ENCODE measurements at regions not wholly inside any gene's neighbourhood (a gene's known extent, or its start where the extent isn't known, plus 50 kb on each side); places are given as distances from the start of the nearest gene placed in this dataset.

DNA sequence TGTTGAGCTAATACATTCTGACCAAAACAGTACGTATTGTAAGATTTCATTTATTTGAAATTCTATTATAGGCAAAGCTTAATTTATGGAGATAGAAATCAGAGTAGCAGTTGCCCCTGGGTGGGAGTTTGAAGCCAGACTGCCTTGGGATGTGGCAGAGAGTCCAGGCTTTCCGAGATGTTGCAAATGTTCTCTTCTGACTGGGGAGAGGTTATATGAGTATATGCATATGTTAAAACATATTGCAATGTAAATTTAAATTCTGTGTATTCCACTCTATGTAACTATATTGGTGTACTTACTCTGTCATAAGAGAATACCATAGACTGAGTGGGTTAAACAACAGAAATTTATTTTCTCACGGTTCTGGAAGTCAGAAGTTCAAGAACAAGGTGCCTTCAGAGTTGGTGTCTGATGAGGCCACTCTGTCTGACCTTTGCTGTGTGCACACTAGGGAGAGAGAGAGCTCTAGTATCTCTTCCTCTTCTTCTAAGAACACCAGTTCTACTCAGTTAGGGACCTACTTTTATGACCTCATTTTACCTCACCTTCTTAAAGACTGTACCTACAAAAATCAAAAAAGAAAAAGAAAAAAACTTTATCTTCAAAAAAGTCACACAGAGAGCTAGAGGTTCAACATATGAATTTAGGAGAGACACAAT lies 299.3 kb upstream of the HS3ST1 start:
- CTCF ChIA-PET = no interaction called here
- H3K27ac Mint-ChIP-seq = no peak overlapping the region
- peaks cover 9% of the 10 kb centered on the region for H3K9me3 Mint-ChIP-seq
- TF ChIP-seq EMX1 (CRISPR knock-in tag; IDR thresholded peaks at IDR 0.05) (no peak), CTCF (IDR thresholded peaks at IDR 0.05) (no peak), ZNF396 (CRISPR knock-in tag; IDR thresholded peaks at IDR 0.05; ENCODE audit: borderline replicate concordance) (no peak), SOX15 (CRISPR knock-in tag; IDR thresholded peaks at IDR 0.05) (no peak), GABPB1 (CRISPR knock-in tag; IDR thresholded peaks at IDR 0.05) (no peak)
- TF ChIP-seq, protein P1, sequence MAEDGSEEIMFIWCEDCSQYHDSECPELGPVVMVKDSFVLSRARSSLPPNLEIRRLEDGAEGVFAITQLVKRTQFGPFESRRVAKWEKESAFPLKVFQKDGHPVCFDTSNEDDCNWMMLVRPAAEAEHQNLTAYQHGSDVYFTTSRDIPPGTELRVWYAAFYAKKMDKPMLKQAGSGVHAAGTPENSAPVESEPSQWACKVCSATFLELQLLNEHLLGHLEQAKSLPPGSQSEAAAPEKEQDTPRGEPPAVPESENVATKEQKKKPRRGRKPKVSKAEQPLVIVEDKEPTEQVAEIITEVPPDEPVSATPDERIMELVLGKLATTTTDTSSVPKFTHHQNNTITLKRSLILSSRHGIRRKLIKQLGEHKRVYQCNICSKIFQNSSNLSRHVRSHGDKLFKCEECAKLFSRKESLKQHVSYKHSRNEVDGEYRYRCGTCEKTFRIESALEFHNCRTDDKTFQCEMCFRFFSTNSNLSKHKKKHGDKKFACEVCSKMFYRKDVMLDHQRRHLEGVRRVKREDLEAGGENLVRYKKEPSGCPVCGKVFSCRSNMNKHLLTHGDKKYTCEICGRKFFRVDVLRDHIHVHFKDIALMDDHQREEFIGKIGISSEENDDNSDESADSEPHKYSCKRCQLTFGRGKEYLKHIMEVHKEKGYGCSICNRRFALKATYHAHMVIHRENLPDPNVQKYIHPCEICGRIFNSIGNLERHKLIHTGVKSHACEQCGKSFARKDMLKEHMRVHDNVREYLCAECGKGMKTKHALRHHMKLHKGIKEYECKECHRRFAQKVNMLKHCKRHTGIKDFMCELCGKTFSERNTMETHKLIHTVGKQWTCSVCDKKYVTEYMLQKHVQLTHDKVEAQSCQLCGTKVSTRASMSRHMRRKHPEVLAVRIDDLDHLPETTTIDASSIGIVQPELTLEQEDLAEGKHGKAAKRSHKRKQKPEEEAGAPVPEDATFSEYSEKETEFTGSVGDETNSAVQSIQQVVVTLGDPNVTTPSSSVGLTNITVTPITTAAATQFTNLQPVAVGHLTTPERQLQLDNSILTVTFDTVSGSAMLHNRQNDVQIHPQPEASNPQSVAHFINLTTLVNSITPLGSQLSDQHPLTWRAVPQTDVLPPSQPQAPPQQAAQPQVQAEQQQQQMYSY (CRISPR knock-in tag; IDR thresholded peaks at IDR 0.05) = no peak
- TF ChIP-seq, protein P2, sequence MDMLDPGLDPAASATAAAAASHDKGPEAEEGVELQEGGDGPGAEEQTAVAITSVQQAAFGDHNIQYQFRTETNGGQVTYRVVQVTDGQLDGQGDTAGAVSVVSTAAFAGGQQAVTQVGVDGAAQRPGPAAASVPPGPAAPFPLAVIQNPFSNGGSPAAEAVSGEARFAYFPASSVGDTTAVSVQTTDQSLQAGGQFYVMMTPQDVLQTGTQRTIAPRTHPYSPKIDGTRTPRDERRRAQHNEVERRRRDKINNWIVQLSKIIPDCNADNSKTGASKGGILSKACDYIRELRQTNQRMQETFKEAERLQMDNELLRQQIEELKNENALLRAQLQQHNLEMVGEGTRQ (CRISPR knock-in tag; IDR thresholded peaks at IDR 0.05) = no peak
- TF ChIP-seq, protein P3, sequence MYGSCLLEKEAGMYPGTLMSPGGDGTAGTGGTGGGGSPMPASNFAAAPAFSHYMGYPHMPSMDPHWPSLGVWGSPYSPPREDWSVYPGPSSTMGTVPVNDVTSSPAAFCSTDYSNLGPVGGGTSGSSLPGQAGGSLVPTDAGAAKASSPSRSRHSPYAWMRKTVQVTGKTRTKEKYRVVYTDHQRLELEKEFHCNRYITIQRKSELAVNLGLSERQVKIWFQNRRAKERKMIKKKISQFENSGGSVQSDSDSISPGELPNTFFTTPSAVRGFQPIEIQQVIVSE (CRISPR knock-in tag; IDR thresholded peaks at IDR 0.05; ENCODE audit: borderline replicate concordance) = no peak
- no peaks in the 10 kb centered on the region for H3K4me1 Mint-ChIP-seq
- no peak for DNase-seq (ENCODE audit: low spot score)
- H3K36me3 Mint-ChIP-seq = 0 out of 2 replicates have a peak, but pooled peaks cover 4% of the 10 kb centered on the region
- H3K27me3 Mint-ChIP-seq (ENCODE audit: low read depth) = no peaks in the 10 kb centered on the region
- POLR2A ChIA-PET = no interaction called here
- H3K4me3 Mint-ChIP-seq = no peak overlapping the region
- ATAC-seq = no peak

DNA sequence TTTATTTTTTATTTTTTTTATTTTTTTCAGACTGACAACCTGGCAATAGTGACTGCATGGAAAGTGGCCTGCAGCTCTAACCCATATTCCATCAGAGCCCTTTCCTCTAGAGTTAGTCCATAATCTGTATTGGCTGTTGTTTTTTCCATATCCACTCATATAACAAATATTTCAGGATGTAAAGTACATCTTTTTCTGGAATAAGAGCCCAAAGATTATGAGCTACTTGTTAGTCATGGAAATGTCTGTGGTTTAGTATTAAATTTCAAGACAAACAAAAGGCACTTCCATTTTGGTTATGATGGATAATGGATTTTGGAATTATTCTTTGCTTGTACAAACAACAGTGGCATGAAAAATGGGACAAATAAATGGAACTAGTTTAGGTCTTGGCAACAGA lies 296.0 kb upstream of the HS3ST1 start:
- Mint-ChIP-seq H3K36me3 (0 out of 2 replicates have a peak, but pooled peaks cover 4% of the 10 kb centered on the region), H3K27ac (no peak overlapping the region)
- no peak for ATAC-seq
- no peak for TF ChIP-seq GTF2I (CRISPR knock-in tag; conservative IDR thresholded peaks at IDR 0.05)
- TF ChIP-seq IRF1 (CRISPR knock-in tag; IDR thresholded peaks at IDR 0.05) = no peak
- no peak for TF ChIP-seq ZNF219 (CRISPR knock-in tag; IDR thresholded peaks at IDR 0.05; ENCODE audit: borderline replicate concordance)
- TF ChIP-seq ZBTB21 (CRISPR knock-in tag; IDR thresholded peaks at IDR 0.05; ENCODE audit: borderline replicate concordance) = no peak
- no peak for TF ChIP-seq SMAD4 (CRISPR knock-in tag; IDR thresholded peaks at IDR 0.05)
- TF ChIP-seq, protein P4, sequence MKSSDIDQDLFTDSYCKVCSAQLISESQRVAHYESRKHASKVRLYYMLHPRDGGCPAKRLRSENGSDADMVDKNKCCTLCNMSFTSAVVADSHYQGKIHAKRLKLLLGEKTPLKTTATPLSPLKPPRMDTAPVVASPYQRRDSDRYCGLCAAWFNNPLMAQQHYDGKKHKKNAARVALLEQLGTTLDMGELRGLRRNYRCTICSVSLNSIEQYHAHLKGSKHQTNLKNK (CRISPR knock-in tag; IDR thresholded peaks at IDR 0.05) = no peak
- TF ChIP-seq ZNF317 (CRISPR knock-in tag; IDR thresholded peaks at IDR 0.05; ENCODE audit: borderline replicate concordance, low read depth) = no peak
- no peak for TF ChIP-seq IRF2 (CRISPR knock-in tag; IDR thresholded peaks at IDR 0.05; ENCODE audit: borderline replicate concordance, low read depth)
- no peak for TF ChIP-seq OVOL2 (CRISPR knock-in tag; IDR thresholded peaks at IDR 0.05; ENCODE audit: borderline replicate concordance)
- TF ChIP-seq ATF6 (CRISPR knock-in tag; IDR thresholded peaks at IDR 0.05) = no peak
- TF ChIP-seq ZNF138 (CRISPR knock-in tag; conservative IDR thresholded peaks at IDR 0.05) = no peak
- no peak for TF ChIP-seq TCF7 (CRISPR knock-in tag; IDR thresholded peaks at IDR 0.05; ENCODE audit: low read depth)
- TF ChIP-seq, protein P5, sequence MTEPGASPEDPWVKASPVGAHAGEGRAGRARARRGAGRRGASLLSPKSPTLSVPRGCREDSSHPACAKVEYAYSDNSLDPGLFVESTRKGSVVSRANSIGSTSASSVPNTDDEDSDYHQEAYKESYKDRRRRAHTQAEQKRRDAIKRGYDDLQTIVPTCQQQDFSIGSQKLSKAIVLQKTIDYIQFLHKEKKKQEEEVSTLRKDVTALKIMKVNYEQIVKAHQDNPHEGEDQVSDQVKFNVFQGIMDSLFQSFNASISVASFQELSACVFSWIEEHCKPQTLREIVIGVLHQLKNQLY (CRISPR knock-in tag; IDR thresholded peaks at IDR 0.05) = no peak
- TF ChIP-seq HMGA2 (CRISPR knock-in tag; IDR thresholded peaks at IDR 0.05) = no peak

More for the DNA sequence above, 296.0 kb upstream of the HS3ST1 start:
- no peak overlapping the region for H3K4me3 Mint-ChIP-seq
- no peaks in the 10 kb centered on the region for H3K27me3 Mint-ChIP-seq (ENCODE audit: low read depth)
- no peak for DNase-seq (ENCODE audit: low spot score)
- H3K9me3 Mint-ChIP-seq = peaks cover 14% of the 10 kb centered on the region
- ChIA-PET POLR2A (no interaction called here), CTCF (no interaction called here)
- H3K4me1 Mint-ChIP-seq = no peaks in the 10 kb centered on the region
